ENCODE measurements at regions not wholly inside any gene's neighbourhood (a gene's known extent, or its start where the extent isn't known, plus 50 kb on each side); places are given as distances from the start of the nearest gene placed in this dataset.

DNA sequence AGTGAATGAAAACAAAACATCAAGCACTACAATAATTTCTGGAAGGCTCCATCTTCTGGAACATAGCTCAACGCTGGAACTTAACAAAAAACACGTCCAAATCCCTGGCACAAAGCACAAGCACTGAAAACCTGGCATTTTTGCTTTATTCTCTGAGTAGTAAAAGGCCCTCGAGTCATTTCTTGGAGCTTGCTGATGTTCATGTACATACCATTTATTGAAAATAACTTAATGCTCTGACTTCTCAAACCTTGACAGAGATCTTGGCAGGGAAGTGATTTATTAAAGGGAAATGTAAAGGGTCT is 76.5 kb upstream of the STK17B start:
- TF ChIP-seq EZH2phosphoT487 (IDR thresholded peaks at IDR 0.05; ENCODE audit: borderline replicate concordance, low read length), result no peak
- TF ChIP-seq, protein P1, sequence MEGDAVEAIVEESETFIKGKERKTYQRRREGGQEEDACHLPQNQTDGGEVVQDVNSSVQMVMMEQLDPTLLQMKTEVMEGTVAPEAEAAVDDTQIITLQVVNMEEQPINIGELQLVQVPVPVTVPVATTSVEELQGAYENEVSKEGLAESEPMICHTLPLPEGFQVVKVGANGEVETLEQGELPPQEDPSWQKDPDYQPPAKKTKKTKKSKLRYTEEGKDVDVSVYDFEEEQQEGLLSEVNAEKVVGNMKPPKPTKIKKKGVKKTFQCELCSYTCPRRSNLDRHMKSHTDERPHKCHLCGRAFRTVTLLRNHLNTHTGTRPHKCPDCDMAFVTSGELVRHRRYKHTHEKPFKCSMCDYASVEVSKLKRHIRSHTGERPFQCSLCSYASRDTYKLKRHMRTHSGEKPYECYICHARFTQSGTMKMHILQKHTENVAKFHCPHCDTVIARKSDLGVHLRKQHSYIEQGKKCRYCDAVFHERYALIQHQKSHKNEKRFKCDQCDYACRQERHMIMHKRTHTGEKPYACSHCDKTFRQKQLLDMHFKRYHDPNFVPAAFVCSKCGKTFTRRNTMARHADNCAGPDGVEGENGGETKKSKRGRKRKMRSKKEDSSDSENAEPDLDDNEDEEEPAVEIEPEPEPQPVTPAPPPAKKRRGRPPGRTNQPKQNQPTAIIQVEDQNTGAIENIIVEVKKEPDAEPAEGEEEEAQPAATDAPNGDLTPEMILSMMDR (IDR thresholded peaks at IDR 0.05; ENCODE audit: low read depth, low read length, poor library complexity, severe bottlenecking), result no peak

Measured in DOHH2 (cell line).